RWPE2 (cell line): ENCODE measurements at regions not wholly inside any gene's neighbourhood (a gene's known extent, or its start where the extent isn't known, plus 50 kb on each side); places are given as distances from the start of the nearest gene placed in this dataset.

Source experiments
- ATAC-seq: fragments of 200-7000 bp; cut with Tn5 transposase; 3 replicates; pipeline ENCODE4 v1.9.1; 2021; ENCODE audit warnings: low read depth
- DNase-seq: peaks from one replicate; pipeline ENCODE4 v3.0.0-alpha.2; 2020; ENCODE audit warnings: low spot score
- H3K27ac ChIP-seq: fragments of 450-650 bp; 2 replicates; pipeline ENCODE4 v1.5.1; 2017; ENCODE audit warnings: mild to moderate bottlenecking; ENCODE audit not compliant: poor library complexity, severe bottlenecking
- H3K27me3 ChIP-seq: fragments of 250-450 bp; sonication (Bioruptor Pico); 2 replicates; pipeline ENCODE4 v1.5.1; 2021; ENCODE audit warnings: mild to moderate bottlenecking, moderate library complexity; ENCODE audit not compliant: insufficient read depth, poor library complexity, severe bottlenecking
- H3K36me3 ChIP-seq: fragments of 250-450 bp; sonication (Bioruptor Pico); 2 replicates; pipeline ENCODE4 v1.5.1; 2020; ENCODE audit warnings: low read depth, mild to moderate bottlenecking, moderate library complexity
- H3K4me1 ChIP-seq: fragments of 250-450 bp; sonication (Bioruptor Pico); 2 replicates; pipeline ENCODE4 v1.5.1; 2021; ENCODE audit warnings: mild to moderate bottlenecking, moderate library complexity; ENCODE audit not compliant: insufficient read depth, poor library complexity, severe bottlenecking
- H3K4me3 ChIP-seq: fragments of 250-450 bp; sonication (Bioruptor Pico); 2 replicates; pipeline ENCODE4 v1.5.1; 2021; ENCODE audit warnings: mild to moderate bottlenecking, moderate library complexity; ENCODE audit not compliant: severe bottlenecking
- H3K9me3 ChIP-seq: fragments of 250-450 bp; sonication (Bioruptor Pico); 2 replicates; pipeline ENCODE4 v1.5.1; 2021; ENCODE audit warnings: mild to moderate bottlenecking, moderate library complexity; ENCODE audit not compliant: severe bottlenecking
- TF ChIP-seq, protein P1 (sequence below): fragments of 450-650 bp; IDR thresholded peaks from one replicate; pipeline ENCODE4 v1.5.1; 2017; ENCODE audit warnings: mild to moderate bottlenecking, moderate library complexity; ENCODE audit not compliant: poor library complexity, severe bottlenecking

DNA sequence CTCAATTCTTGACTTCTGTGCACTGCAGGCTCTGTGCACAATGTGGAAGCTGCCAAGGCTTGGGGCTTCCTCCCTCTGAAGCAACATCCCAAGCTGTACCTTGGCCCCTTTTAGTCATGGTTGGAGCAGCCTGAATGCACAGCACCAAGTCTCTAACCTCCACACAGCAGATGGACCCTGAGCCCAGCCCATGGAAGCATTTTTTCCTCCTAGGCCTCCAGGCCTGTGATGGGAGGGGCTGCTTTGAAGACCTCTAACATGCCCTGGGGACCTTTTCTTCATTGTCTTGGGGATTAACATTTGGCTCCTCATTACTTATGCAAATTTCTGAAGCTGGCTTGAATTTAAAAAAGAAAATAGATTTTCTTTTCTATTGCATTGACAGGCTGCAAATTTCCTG, 385.8 kb downstream of the LRRC70 start:
- Histone ChIP-seq H3K4me1 (no peaks in the 10 kb centered on the region), H3K9me3 (no peaks in the 10 kb centered on the region), H3K27me3 (no peaks in the 10 kb centered on the region), H3K4me3 (no peak overlapping the region), H3K36me3 (no peaks in the 10 kb centered on the region), H3K27ac (no peak overlapping the region)
- ATAC-seq (no peak), DNase-seq (no peak)
- TF ChIP-seq, protein P1, sequence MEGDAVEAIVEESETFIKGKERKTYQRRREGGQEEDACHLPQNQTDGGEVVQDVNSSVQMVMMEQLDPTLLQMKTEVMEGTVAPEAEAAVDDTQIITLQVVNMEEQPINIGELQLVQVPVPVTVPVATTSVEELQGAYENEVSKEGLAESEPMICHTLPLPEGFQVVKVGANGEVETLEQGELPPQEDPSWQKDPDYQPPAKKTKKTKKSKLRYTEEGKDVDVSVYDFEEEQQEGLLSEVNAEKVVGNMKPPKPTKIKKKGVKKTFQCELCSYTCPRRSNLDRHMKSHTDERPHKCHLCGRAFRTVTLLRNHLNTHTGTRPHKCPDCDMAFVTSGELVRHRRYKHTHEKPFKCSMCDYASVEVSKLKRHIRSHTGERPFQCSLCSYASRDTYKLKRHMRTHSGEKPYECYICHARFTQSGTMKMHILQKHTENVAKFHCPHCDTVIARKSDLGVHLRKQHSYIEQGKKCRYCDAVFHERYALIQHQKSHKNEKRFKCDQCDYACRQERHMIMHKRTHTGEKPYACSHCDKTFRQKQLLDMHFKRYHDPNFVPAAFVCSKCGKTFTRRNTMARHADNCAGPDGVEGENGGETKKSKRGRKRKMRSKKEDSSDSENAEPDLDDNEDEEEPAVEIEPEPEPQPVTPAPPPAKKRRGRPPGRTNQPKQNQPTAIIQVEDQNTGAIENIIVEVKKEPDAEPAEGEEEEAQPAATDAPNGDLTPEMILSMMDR, result no peak

DNA sequence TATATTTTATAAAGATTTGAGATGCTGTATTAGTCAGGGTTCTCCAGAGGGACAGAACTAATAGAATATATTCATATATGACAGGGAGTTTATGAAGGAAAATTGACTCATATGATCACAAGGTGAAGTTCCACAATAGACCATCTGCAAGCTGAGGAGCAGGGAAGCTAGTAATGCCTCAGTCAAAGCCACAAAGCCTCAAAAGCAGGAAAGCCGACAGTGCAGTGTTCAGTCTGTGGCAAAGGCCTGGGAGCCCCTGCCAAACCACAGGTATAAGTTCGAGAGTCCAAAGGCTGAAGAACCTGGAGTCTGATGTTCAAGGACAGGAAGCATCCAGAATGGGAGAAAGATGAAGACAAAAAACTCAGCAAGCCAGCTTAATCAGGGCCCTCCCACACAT, 382.2 kb downstream of the LRRC70 start:
- Histone ChIP-seq H3K27ac (no peak overlapping the region), H3K9me3 (no peaks in the 10 kb centered on the region), H3K4me1 (no peaks in the 10 kb centered on the region), H3K36me3 (no peaks in the 10 kb centered on the region), H3K27me3 (peaks cover 15% of the 10 kb centered on the region), H3K4me3 (no peak overlapping the region)
- TF ChIP-seq, protein P1, result no peak
- DNase-seq, result no peak
- ATAC-seq, result no peak

DNA sequence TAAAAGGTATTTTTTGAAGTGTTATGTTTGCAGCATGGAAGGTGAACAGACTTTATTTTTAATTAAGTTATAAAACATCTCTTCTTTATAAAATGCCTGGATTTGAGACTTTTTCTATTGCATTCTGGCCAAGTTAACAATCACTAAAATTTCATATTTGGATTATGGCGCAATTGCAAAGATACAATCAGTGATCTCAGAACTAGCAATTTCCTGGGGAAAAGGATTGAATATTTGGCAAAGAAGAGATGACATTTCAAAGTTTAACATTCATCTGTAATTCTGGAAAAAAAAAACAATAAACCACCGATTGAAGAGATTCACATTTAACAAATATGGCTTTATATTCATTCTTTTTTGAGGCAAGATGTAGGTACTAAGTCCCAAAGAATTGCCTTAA, 378.0 kb downstream of the LRRC70 start:
- Histone ChIP-seq H3K27me3 (peaks cover 15% of the 10 kb centered on the region), H3K4me1 (no peaks in the 10 kb centered on the region), H3K9me3 (no peaks in the 10 kb centered on the region), H3K27ac (no peak overlapping the region), H3K4me3 (no peak overlapping the region), H3K36me3 (no peaks in the 10 kb centered on the region)
- DNase-seq, result no peak
- TF ChIP-seq, protein P1, result no peak
- no peak for ATAC-seq

DNA sequence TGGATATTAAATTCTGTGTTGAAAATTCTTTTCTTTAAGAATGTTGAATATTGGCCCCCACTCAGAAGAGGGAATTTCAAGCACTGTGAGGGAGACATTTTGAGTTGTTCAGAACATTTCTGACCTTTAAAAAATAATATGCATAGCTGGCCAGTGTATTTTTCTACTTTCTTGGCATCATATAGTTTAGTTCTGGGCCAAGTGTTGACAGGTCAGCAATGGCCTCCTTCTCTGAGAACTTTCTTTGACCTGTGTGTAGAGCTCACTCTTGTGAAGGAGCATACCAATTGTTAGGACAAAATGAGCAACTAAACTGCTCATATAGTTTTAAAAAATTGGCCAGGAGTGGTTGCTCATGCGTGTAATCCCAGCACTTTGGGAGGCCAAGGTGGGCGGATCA, 376.0 kb downstream of the LRRC70 start:
- TF ChIP-seq, protein P1, result no peak
- Histone ChIP-seq H3K9me3 (no peaks in the 10 kb centered on the region), H3K36me3 (no peaks in the 10 kb centered on the region), H3K27me3 (peaks cover 15% of the 10 kb centered on the region), H3K27ac (no peak overlapping the region), H3K4me1 (no peaks in the 10 kb centered on the region), H3K4me3 (no peak overlapping the region)
- DNase-seq, result no peak
- ATAC-seq, result no peak

DNA sequence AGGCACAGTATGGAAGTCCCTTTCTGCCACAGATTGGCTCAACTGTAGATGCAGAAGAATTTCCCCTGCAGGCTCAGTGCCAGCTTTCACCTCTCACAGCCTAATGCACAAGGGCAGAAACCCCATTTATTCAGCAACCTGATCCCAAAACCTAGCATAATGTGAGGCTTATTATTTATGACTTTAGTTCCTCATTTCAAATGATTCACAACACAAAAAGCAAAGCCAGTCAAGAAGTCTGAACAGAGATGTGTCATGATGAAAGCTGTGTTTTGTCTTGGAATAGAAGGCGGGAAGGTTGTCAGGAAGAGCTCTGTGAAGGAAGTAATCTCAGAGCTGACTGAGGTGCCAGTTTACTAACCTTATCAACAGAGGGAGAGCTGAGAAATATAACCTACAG, 369.7 kb downstream of the LRRC70 start:
- Histone ChIP-seq H3K27ac (no peak overlapping the region), H3K27me3 (peaks cover 10% of the 10 kb centered on the region), H3K36me3 (no peaks in the 10 kb centered on the region), H3K9me3 (no peaks in the 10 kb centered on the region), H3K4me3 (no peak overlapping the region), H3K4me1 (no peaks in the 10 kb centered on the region)
- ATAC-seq (no peak), DNase-seq (no peak)
- TF ChIP-seq, protein P1, result no peak
